Prostate gland (tissue), 2 donors: ENCODE measurements at regions not wholly inside any gene's neighbourhood (a gene's known extent, or its start where the extent isn't known, plus 50 kb on each side); places are given as distances from the start of the nearest gene placed in this dataset.

ENCODE experiments used
- POLR2A ChIP-seq: fragments of 450-650 bp; IDR thresholded peaks from one replicate; pipeline ENCODE4 v1.6.1; 2016; ENCODE audit warnings: antibody characterized with exemption, mild to moderate bottlenecking
- TF ChIP-seq, protein P1 (sequence below), 4 experiments: fragments of 200-600 bp in 2 of 4; fragments of 450-650 bp in 2 of 4; sonication (generic) in 2 of 4; IDR thresholded peaks; 1 replicate in 3 of 4; 2 replicates in 1 of 4; pipeline ENCODE4 v1.5.1; 2016 to 2019; ENCODE audit warnings: antibody characterized with exemption in 4 of 4, mild to moderate bottlenecking in 2 of 4, moderate library complexity in 2 of 4

DNA sequence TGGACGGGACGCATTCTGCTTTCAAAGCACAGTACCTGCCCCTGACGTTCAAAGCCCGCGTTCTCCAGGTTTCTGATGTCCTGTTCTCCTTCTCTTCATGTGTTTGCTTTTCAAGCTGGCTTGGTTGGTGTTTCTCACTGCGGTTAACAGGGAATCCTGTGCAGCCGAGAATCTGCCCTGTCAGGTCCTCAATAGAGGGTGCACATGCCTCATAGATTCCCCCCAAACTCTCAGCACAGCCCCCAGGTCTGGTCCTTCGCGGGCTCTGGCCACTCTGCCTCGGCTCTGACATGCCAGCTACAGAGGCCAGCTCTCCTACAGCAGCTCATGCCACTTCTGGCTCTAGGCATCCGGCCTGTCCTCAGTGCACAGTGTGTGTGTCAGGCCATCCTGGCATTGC lies 1343.8 kb downstream of the TBC1D22A start:
- TF ChIP-seq, protein P1, sequence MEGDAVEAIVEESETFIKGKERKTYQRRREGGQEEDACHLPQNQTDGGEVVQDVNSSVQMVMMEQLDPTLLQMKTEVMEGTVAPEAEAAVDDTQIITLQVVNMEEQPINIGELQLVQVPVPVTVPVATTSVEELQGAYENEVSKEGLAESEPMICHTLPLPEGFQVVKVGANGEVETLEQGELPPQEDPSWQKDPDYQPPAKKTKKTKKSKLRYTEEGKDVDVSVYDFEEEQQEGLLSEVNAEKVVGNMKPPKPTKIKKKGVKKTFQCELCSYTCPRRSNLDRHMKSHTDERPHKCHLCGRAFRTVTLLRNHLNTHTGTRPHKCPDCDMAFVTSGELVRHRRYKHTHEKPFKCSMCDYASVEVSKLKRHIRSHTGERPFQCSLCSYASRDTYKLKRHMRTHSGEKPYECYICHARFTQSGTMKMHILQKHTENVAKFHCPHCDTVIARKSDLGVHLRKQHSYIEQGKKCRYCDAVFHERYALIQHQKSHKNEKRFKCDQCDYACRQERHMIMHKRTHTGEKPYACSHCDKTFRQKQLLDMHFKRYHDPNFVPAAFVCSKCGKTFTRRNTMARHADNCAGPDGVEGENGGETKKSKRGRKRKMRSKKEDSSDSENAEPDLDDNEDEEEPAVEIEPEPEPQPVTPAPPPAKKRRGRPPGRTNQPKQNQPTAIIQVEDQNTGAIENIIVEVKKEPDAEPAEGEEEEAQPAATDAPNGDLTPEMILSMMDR (IDR thresholded peaks at IDR 0.05) = no peak
- TF ChIP-seq POLR2A = no peak
